ENCODE measurements at regions not wholly inside any gene's neighbourhood (a gene's known extent, or its start where the extent isn't known, plus 50 kb on each side); places are given as distances from the start of the nearest gene placed in this dataset.
"Not testable (repeated sequence)": the region's sequence is repeated elsewhere in the genome, so short reads cannot be mapped to it uniquely, and the experiment has no call there.

- DNase-seq (ENCODE audit: low spot score): no peak
- TF ChIP-seq CTCF (IDR thresholded peaks at IDR 0.05; ENCODE audit: extremely low read depth, missing control alignments): no peak
These were observed 148.1 kb upstream of the RUNX1 start for GRCh38 chr21:35197191-35197590.

- TF ChIP-seq CTCF (IDR thresholded peaks at IDR 0.05; ENCODE audit: extremely low read depth, missing control alignments): no peak
- no peak for DNase-seq (ENCODE audit: low spot score)
These were observed 147.0 kb upstream of the RUNX1 start for GRCh38 chr21:35196128-35196527.

- no peak for TF ChIP-seq CTCF (IDR thresholded peaks at IDR 0.05; ENCODE audit: extremely low read depth, missing control alignments)
- no peak for DNase-seq (ENCODE audit: low spot score)
These were observed 146.1 kb upstream of the RUNX1 start for GRCh38 chr21:35195232-35195631.

GRCh38 chr21:35191754-35192153, 142.7 kb upstream of the RUNX1 start:
- no peak for TF ChIP-seq CTCF (IDR thresholded peaks at IDR 0.05; ENCODE audit: extremely low read depth, missing control alignments)
- DNase-seq (ENCODE audit: low spot score): no peak

GRCh38 chr21:35191128-35191527, 142.0 kb upstream of the RUNX1 start:
- TF ChIP-seq CTCF (IDR thresholded peaks at IDR 0.05; ENCODE audit: extremely low read depth, missing control alignments): no peak
- DNase-seq (ENCODE audit: low spot score): no peak

GRCh38 chr21:35190201-35190701, 141.1 kb upstream of the RUNX1 start:
- no peak for DNase-seq (ENCODE audit: low spot score)
- TF ChIP-seq CTCF (IDR thresholded peaks at IDR 0.05; ENCODE audit: extremely low read depth, missing control alignments): no peak

- peak; percentile 65 for DNase-seq (ENCODE audit: low spot score)
- TF ChIP-seq CTCF (IDR thresholded peaks at IDR 0.05; ENCODE audit: extremely low read depth, missing control alignments): no peak
These were observed 140.2 kb upstream of the RUNX1 start for GRCh38 chr21:35189077-35189863.

GRCh38 chr21:35183389-35183788, 134.3 kb upstream of the RUNX1 start:
- DNase-seq (ENCODE audit: low spot score): not testable (repeated sequence)
